Astrocyte of the hippocampus (primary cell): ENCODE measurements at regions not wholly inside any gene's neighbourhood (a gene's known extent, or its start where the extent isn't known, plus 50 kb on each side); places are given as distances from the start of the nearest gene placed in this dataset.

ENCODE experiments used
- DNase-seq: peaks from one replicate; pipeline ENCODE4 v3.0.0; 2011; ENCODE audit warnings: low read depth, low spot score

GRCh38 chr3:63207066-63207590 lies 71.0 kb upstream of the SYNPR start:
- DNase-seq = no peak

DNA sequence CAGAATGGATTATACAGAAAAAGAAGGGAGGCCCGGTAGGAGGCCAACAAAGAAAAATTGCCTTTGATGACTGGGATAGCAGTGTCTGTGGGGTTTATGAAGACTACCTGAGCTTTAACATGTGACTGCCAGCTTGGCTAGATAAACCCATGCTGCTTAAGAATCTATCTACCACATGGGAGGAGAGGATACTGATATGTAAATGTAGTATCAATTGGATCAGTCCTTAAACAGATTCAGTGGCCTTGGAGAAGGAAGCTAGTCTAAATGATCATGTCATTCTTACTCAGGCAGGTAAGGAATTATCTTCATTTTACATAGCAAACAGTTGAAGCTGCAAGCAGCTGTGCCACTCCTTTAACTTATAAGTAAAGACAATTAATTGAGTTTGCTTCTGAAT lies 50.0 kb upstream of the SYNPR start:
- no peak for DNase-seq
